ENCODE measurements at regions not wholly inside any gene's neighbourhood (a gene's known extent, or its start where the extent isn't known, plus 50 kb on each side); places are given as distances from the start of the nearest gene placed in this dataset.

DNA sequence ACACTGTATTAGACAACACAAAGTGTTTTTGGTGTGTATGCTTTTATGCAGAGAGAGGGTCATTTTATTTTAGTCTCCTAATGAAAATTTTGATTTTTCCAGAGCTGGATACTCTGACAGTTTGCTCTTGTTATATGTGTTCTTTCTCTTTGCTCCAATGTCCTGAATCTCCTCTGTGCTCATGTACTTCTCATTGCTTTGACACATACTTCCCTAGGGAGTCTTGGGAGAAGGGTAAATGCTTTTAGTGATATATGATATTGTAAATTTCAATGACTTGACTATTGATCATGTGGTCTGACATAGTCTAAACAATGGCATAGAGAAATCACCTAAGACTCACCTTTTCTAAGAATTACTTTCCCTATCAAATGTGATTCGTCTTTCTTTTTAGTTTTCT lies 972.6 kb upstream of the EDIL3 start:
- no peak for TF ChIP-seq EZH2 (IDR thresholded peaks at IDR 0.05; ENCODE audit: low read depth)
- TF ChIP-seq, protein P1, sequence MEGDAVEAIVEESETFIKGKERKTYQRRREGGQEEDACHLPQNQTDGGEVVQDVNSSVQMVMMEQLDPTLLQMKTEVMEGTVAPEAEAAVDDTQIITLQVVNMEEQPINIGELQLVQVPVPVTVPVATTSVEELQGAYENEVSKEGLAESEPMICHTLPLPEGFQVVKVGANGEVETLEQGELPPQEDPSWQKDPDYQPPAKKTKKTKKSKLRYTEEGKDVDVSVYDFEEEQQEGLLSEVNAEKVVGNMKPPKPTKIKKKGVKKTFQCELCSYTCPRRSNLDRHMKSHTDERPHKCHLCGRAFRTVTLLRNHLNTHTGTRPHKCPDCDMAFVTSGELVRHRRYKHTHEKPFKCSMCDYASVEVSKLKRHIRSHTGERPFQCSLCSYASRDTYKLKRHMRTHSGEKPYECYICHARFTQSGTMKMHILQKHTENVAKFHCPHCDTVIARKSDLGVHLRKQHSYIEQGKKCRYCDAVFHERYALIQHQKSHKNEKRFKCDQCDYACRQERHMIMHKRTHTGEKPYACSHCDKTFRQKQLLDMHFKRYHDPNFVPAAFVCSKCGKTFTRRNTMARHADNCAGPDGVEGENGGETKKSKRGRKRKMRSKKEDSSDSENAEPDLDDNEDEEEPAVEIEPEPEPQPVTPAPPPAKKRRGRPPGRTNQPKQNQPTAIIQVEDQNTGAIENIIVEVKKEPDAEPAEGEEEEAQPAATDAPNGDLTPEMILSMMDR (conservative IDR thresholded peaks at IDR 0.05), result no peak
